ENCODE measurements at regions not wholly inside any gene's neighbourhood (a gene's known extent, or its start where the extent isn't known, plus 50 kb on each side); places are given as distances from the start of the nearest gene placed in this dataset.

- Histone ChIP-seq H3K4me1 (ENCODE audit: low read depth) (no peaks in the 10 kb centered on the region), H3K36me3 (ENCODE audit: low read depth) (no peaks in the 10 kb centered on the region), H3K4me3 (no peak overlapping the region), H3K9me3 (no peaks in the 10 kb centered on the region)
- intact Hi-C loops (cut with DNase I, micrococcal nuclease), result no loop called here
- no peak for ATAC-seq
- DNase-seq, result no peak
- TF ChIP-seq CTCF (IDR thresholded peaks at IDR 0.05), result no peak
These were observed 168.0 kb downstream of the TMTC3 start for GRCh38 chr12:88310069-88310468.

GRCh38 chr12:88310666-88311065 lies 168.6 kb downstream of the TMTC3 start:
- H3K9me3 ChIP-seq, result no peaks in the 10 kb centered on the region
- intact Hi-C loops (cut with DNase I, micrococcal nuclease), result no loop called here
- DNase-seq (peak in 1 of 3 donors; percentile 26), ATAC-seq (no peak)
- no peaks in the 10 kb centered on the region for H3K36me3 ChIP-seq (ENCODE audit: low read depth)
- H3K4me3 ChIP-seq, result no peak overlapping the region
- no peak for TF ChIP-seq CTCF (IDR thresholded peaks at IDR 0.05)
- no peaks in the 10 kb centered on the region for H3K4me1 ChIP-seq (ENCODE audit: low read depth)

- Histone ChIP-seq H3K4me1 (ENCODE audit: low read depth) (no peaks in the 10 kb centered on the region), H3K36me3 (ENCODE audit: low read depth) (no peaks in the 10 kb centered on the region), H3K9me3 (no peaks in the 10 kb centered on the region), H3K4me3 (no peak overlapping the region)
- intact Hi-C loops (cut with DNase I, micrococcal nuclease), result no loop called here
- DNase-seq, result no peak
- ATAC-seq, result no peak
- no peak for TF ChIP-seq CTCF (IDR thresholded peaks at IDR 0.05)
These were observed 171.4 kb downstream of the TMTC3 start for GRCh38 chr12:88313554-88313953.

- no peaks in the 10 kb centered on the region for H3K9me3 ChIP-seq
- DNase-seq (no peak), ATAC-seq (no peak)
- H3K36me3 ChIP-seq (ENCODE audit: low read depth), result no peaks in the 10 kb centered on the region
- H3K4me1 ChIP-seq (ENCODE audit: low read depth), result no peaks in the 10 kb centered on the region
- TF ChIP-seq CTCF (IDR thresholded peaks at IDR 0.05), result no peak
- no peak overlapping the region for H3K4me3 ChIP-seq
- intact Hi-C loops (cut with DNase I, micrococcal nuclease), result no loop called here
These were observed 172.6 kb downstream of the TMTC3 start for GRCh38 chr12:88314706-88315105.

GRCh38 chr12:88318726-88319125 lies 176.6 kb downstream of the TMTC3 start:
- no peak for TF ChIP-seq CTCF (IDR thresholded peaks at IDR 0.05)
- intact Hi-C loops (cut with DNase I, micrococcal nuclease), result no loop called here
- Histone ChIP-seq H3K4me3 (no peak overlapping the region), H3K9me3 (no peaks in the 10 kb centered on the region), H3K36me3 (ENCODE audit: low read depth) (no peaks in the 10 kb centered on the region), H3K4me1 (ENCODE audit: low read depth) (no peaks in the 10 kb centered on the region)
- ATAC-seq, result no peak
- no peak for DNase-seq
